NCI-H1048 (cell line): ENCODE measurements at regions not wholly inside any gene's neighbourhood (a gene's known extent, or its start where the extent isn't known, plus 50 kb on each side); places are given as distances from the start of the nearest gene placed in this dataset.

Experiments used
- DNase-seq: peaks from one replicate; lab custom pipeline; 2025; lab: John Stamatoyannopoulos, UW

DNA sequence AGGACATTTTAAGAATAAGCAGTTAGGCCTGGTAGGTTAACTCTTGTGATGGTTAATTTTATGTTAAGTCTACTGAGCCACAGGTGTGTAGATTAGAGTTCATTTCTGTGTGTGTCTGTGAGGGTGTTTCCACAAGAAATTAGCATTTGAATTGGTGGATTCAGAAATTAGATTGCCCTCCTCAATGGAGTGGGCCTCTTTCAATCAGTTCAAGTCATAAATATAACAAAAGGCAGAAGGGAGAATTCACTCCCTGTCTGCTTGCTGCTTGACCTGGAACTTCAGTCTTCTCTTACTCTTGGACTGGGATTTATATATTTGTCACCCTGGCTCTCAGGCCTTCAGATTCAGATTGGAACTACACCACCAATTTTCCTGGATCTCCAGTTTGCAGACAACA, 55.3 kb upstream of the POM121L12 start:
- DNase-seq = no peak

DNA sequence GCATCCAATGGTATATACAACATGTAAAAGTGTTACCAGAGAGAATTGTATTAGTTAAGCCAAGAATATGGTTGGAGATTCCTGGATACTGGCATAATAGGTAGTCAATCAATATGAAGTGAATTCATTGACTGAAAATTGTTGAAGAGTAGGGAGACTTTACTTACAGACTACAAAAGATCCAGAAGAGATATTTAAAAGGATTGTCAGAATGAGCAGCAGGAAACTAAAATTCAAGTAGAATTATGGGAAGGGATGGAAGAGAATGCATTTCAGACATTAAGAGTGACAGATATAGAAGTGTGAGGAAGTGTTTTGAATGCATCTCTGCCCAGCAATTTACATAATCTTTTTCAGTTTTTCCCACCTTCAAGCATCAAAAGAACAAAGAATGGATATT, 62.3 kb upstream of the POM121L12 start:
- DNase-seq = no peak

DNA sequence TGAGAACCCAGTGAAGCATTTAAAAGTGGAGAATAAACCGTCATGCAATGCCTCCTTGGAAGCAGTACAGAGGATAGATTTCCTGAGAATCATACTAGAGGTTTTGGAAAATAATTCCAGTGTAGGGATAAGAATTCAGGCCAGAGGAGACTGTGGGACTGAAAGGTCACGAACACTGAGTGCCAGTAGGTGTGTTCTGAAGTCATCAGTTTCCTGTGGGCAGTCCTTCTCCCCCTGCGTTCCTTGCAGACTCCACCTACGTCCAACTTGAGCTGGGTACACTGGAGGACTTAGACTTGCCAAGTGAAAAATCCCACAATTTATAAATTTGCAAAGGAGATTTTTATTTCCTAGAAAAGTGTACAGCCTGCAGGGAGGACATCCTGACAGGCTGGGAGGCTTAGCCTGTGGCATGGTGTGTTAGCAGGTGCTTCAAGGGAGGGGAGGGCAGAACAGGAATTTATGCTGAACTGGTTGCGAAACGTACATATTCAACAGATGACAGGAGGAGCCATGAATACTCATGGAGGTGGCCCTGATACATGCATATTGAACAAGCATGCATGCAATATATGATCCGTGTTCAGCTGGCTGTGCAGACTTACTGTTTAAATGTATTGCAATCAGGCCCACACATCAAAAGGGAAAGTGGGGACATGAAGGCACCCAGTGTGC, 72.9 kb upstream of the POM121L12 start:
- DNase-seq = no peak

DNA sequence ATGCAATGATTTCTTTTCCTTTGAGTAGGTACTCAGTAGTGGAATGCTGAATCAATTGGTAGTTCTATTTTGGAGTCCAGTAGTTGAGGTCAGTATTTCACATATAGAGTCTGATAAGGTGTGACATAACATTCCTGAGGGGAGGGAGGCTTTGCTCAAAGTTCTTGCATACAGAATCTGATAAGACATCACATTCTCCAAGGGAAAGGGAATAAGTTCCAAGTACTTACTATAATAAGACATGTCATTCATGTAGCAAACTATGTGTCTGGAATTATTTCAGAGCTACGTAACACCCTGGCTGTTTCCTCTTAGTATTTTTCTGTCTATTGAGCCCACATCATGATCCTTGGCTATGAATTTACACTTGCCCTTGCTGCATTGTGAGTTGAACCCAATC, 74.3 kb upstream of the POM121L12 start:
- no peak for DNase-seq

DNA sequence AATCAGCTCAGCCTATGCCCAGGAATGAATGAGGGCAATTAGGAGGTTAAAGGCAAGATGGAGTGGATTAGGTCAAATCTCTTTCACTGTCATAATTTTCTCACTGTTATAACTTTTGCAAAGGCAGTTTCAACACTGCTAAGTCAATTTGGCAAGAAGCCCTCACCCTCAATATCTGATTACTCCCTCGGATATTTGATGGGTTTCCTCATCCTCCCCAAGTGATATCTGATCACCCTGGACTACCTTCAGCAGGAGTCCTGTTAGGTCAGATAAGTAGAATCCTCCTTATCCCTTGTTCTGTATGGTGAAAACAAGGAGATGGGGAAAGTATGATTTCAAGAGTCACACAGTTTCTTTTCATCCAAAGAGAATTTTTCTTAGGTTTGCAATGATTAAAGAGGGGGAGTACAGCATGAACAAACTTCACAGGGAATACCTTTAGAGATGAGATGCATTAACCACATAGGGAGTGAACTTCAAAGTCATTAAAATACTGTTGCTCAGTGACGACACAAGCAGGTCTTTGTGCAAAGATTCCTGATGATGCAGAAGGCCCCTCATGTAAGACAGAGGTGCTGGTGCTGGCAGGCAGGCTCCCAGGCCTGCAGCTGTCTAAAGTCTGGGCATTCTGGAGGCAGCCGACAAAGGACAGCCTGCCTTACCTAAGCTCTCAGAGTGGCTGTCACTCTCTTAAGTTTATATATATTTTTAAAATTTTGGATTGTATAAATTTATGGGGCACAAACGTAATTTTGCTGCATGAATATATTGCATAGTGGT, 75.4 kb upstream of the POM121L12 start:
- DNase-seq = no peak

DNA sequence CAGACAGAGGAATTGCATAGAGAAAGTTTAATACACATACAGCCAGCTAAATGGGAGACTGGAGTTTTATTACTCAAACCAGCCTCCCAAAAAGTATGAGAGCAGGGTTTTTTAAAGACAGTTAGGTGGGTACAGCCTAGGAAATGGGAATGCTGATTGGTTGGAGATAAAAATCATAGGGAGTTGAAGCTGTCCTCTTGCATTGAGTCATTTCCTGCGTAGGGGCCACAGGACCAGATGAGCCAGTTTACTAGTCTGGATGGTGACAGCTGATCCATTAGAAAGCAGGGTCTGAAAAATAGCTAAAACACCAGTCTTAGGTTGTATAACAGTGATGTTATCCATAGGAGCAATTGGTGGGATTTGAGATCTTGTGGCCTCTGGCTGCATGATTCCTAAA, 76.1 kb upstream of the POM121L12 start:
- DNase-seq = no peak

DNA sequence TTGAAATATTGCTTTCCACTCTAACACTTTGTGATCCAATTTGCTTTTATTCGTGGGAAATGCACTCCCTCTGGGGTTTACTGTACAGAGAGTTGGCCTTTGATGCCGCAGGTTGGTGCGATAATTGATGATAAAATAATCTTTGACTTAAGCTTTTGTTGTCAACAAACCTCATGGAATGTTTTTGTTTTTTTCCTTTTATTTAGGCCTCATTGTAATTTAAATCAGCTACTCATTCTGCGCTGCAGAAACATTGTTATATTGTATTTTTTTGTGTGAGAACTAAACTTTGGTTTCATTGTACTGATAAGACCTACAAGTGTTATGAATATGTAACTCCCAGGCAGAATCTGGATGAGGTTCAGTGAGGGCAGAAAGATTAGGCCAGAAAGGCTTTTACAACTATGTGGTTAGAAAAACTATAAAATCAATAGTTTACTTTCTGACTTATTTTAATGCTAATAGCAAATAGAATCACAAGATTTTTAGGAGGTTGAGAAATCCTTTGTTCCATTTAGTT, 76.8 kb upstream of the POM121L12 start:
- no peak for DNase-seq

DNA sequence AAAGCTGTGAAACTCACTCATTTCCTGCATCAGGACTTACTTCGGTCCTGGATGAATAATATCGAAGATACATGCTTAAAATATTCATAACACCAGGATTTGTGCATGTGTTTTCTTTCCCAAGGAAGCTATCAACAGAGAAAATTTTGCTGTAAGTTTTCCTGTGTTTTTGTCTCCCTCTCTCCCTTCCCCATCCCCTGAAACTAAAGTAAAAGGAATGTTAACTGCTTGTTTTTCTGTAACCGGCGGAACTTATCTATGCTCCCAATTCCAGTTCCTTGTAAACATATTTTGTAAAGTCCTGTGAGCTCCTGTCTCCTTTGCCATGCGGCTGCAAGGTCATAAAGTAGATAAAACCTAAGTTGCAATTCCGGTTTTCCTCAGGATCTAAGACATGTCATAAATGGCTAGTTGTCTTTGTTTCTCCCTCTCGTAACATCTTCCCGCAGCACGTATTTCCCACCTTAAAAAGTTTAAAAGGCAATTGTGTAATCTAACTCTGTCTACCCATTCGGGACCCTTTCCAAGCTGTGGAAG, 79.0 kb upstream of the POM121L12 start:
- DNase-seq = no peak

DNA sequence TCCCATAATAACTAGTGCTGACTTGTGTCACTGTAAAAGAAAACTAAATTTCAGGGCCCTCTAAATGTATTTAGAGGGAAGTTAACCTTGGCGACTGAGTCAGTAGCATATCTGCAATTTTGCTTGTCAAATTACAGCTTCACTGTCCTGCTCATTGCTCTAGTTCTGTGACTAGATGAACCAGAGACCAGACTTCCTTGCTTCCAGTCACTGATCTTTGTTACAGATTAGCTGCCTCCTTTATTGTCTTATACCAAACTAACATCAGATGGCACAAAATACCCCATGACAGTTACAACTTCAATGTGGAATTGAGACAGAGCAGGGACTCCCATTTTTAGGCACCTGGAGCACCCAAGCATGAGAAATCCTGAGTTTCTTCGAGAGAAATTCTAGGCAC, 79.9 kb upstream of the POM121L12 start:
- no peak for DNase-seq

DNA sequence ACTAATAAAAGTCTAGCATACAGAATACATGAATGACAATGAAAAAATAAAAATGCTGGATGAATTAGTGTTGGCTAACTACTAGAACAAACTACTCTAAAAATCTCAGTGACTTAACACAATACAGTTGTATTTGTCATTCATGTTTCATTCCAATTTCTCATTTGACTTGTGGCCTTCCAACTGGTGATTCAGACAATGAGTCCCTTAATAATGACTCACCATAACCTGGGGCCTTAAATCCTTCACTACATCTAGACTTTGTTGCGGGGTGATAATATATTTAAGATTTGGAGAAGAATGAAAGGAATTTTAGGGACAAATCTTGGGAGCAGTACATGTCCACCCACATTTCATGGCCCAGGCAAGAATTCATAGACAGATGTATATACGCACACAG, 90.5 kb upstream of the POM121L12 start:
- DNase-seq = no peak

DNA sequence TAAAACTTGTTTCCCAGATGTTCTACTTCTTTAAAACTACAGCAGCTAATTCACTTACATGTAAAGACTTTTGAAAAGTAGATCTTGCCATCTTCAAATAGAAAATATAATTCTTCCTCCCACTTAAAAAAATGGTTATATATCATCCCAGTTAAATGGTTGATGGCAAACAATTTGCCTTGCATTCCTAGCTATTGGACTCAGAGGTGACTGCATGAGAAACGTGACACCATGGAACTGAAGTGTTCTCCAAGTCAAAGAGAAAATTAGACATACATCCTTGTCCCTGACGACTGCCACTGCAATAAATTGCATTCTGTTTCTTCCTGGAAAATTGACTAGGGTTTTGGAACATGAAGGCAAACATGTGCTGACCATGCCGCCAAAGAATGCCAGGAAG, 95.0 kb upstream of the POM121L12 start:
- DNase-seq = no peak

DNA sequence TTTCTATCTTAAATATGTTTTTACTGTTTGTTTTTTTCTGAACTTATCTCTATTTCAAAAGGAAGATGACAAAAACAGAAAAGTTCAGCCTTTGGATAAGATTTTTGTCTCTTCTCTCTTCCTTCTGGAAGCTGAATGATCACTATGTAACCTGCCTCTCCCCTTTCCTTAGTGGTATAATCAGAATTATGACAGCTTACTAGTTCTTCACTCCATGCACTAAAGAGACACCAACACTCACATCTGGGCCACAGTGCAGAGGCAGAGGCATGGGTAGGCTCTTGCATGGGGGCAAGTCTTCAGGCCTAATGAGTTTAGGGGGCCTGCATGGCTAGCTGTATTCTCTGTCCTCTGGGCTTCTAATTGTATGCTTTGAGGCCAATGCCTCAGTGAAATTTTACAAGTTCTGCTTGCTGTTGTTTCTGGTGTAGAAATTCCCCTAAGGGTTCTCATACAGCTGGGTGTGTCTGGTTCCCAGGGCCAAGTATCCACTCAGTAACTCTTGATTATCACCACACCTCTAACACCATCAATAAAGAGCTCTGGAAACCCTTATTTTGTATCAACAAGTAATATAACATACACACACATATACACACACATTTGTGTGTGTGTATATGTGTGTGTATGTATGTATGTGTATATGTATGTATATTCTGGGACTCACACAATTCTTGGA, 96.8 kb upstream of the POM121L12 start:
- DNase-seq = no peak

DNA sequence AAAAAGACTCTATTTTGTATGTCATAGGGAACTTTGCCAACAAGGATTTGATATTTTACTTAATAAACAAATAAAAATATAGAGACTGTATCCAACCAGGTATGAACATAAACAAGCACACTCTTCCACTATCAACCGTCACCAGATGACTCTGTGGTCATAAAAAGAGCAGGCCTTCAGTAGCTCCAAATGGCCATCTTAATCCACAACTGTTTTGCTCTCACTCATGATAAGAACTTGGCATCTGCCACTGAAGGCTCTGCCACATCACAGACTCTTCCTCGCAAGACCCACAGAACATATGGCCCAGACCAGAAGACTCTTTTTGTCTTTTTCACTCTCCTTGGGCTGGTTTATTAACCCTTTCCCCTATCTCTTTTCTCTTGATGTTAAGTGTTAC, 98.7 kb upstream of the POM121L12 start:
- no peak for DNase-seq

DNA sequence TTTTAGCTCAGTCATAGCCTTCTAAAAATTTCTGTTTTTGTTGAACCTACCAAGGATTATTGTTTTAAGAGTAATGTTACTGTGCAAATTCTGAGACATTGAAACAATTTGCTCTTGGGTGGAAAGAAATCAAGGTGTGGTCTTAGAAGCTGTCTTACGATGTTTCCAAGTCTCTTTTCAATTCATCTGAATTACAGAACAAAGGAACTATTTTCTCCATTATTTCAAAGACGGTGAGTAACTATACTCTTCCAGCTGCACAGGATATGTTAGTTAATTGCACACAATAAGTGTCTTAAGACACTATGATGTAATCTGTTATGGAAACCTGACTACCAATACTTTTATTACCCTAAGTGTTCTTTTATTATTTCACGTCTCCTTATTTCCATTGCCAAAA, 106.8 kb upstream of the POM121L12 start:
- no peak for DNase-seq

DNA sequence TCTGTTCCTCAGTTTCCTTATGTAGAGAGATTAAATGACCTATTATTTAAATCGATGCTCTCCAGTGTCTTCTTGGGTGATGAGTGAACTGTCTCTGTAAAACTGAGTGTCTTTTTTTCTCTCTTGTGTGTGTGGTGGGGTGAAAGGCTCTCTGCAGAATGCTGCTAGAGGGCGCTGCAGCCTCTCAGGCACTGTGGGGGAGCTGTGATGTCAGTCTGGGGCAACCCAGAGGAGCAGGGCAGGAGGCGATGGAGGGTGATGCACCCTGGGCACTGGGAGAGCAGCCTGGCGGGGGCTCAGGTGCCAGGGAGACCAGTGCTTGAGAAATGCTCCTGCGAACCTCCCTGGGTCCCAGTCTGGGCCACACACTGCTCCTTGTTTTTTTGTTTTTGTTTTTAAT, 110.1 kb upstream of the POM121L12 start:
- DNase-seq = no peak

DNA sequence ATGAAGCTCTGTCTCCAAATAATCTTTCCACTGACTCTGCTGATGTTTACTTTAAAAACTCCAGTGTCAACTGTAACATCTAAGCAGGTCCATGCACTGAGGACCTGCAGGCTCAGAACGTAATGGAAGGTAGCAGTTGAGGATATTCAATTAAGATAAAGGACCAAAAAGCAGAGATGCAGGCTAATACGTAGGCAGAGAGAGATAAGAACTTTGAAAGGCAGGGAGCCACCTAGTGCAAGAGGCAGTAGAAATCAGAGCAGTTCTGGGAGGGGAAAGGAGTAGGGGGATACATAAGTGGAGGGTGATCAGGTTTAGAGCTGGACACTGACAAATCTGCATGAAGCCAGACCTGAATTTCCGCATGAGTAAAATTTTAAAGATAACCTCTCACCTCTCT, 114.5 kb upstream of the POM121L12 start:
- DNase-seq = no peak

DNA sequence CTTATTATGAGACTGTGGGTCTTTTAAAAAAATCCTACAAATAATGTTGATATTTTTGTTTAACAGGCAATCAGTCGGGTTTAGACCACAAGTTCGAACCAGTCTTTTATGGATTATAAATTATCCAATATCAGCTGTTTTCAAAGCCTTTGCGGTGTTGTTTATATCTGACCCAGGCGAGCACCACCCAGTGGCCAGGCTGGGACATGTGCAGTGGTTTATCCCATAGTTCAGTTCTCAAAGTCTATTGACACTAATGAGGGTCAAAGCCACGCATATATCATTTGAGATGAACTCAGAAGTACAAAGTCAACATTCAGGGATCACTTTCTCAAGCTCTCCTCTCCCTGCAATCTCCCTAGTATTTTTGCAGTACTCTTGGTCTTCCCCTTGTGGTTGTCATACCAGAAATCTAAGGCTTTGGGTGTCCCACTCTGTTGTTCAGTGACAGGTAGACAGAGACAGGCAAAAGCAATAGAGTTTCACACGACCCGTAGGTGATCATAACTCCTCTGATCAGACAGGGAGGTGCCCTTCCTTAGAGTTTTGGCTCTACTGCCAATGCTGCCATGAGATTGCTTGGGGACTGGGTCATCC, 117.4 kb upstream of the POM121L12 start:
- no peak for DNase-seq

DNA sequence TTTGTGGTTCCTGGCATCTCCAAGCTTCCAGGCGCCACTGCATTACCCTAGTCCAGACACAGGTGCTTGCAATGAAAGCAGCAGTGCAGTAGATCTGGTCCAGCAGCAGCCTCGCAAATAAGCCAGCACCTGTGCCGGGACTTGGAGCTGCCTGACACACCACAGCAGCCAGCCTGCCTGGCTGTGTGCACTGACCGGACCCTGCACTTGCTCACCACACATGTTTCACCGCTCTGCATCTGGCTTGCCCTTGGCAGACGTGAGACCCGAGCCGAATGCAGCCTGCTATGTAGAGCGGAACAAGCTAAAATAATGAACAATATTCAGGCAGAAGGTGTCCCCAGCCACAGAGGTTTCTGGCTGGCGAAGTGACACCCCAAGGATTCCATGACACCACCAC, 123.6 kb upstream of the POM121L12 start:
- DNase-seq = no peak

DNA sequence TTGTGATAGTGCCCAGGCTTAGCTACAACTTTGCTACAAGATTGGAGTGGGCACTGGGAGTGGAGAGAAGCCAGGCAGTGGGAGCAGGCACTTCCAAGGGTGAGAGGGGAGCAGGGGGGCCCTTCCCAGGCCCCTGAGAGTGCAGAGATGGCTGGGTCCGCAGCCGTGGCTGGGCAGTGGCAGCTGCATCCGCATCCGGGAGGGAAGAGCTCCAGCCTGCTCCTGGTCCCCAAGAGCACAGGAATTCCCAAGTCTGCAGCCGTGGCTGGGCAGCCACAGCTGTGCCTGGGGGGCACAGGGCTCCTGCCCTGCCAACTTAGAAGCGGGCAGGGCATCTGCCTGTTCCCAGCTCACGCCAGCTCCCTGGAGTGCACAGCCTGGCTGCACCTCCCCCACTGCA, 124.1 kb upstream of the POM121L12 start:
- no peak for DNase-seq

DNA sequence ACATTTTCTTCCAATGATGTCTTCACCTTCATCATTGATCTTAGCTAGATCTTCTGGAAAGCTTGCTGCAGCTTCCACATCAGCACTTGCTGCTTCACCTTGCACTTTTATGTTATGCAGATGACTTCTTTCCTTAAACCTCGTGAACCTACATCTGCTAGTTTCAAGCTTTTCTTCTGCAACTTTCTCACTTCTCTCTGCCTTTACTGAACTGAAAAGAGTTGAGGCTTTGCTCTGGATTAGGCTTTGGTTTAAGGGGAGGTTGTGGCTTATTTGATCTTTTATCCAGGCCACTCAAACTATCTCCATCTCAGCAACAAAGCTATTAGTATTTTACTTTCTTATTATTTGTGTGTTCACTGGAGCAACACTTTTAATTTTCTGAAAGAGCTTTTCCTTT, 125.5 kb upstream of the POM121L12 start:
- no peak for DNase-seq

DNA sequence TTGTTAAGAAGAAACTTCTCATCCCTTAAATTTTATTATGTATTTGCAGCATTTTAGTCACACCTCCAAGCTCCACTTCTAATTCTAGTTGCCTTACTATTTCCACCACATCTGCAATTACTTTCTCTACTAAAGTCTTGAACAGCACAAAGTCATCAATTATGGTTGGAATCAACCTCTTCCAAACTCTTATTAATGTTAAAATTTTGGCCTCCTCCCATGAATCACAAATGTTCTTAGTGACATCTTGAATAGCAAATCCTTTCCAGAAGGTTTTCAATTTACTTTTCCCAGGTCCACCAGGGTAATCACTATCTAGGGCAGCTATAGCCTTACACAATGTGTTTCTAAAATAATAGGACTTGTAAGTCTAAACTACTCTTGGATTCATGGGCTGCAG, 126.3 kb upstream of the POM121L12 start:
- DNase-seq = no peak

DNA sequence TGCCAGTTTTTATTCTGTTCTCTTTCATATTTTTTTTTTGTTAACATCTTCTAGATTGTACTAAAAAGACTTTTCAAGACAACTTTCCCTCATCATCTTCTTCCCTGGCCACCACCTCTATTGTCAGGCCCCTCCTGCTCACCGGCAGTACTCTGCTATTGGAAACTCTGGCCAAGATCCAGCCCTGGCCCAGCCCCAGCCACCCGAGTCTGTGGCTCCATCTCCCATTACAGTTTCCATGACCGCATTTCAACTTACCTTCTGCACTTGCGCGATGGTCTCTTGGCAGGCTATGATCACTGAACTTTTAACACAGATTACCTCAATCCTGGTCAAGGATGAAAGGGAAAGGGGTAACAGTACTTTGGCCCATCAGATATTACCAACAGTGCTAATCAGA, 137.7 kb upstream of the POM121L12 start:
- no peak for DNase-seq
